AG10803 (cell line): ENCODE measurements at regions not wholly inside any gene's neighbourhood (a gene's known extent, or its start where the extent isn't known, plus 50 kb on each side); places are given as distances from the start of the nearest gene placed in this dataset.

ENCODE experiments used
- DNase-seq: peaks from one replicate; pipeline ENCODE4 v3.0.0; 2010; ENCODE audit warnings: low read depth
- H3K4me3 ChIP-seq: 2 replicates; pipeline ENCODE4 v1.5.1; 2011; ENCODE audit warnings: mild to moderate bottlenecking, low read length, control low read depth
- CTCF ChIP-seq: conservative IDR thresholded peaks from 2 replicates; pipeline ENCODE4 v1.5.1; 2011; ENCODE audit warnings: mild to moderate bottlenecking, low read length, control low read depth, inconsistent platforms

GRCh38 chr4:163582703-163583102 is 88.2 kb downstream of the TMA16 start:
- DNase-seq = no peak
- no peak for TF ChIP-seq CTCF
- H3K4me3 ChIP-seq = no peak overlapping the region

- DNase-seq = no peak
- H3K4me3 ChIP-seq = no peak overlapping the region
- no peak for TF ChIP-seq CTCF
These were observed 93.4 kb downstream of the TMA16 start for GRCh38 chr4:163587867-163588266.

- no peak for DNase-seq
- no peak overlapping the region for H3K4me3 ChIP-seq
- TF ChIP-seq CTCF = no peak
These were observed 94.0 kb downstream of the TMA16 start for GRCh38 chr4:163588532-163588931.

- no peak overlapping the region for H3K4me3 ChIP-seq
- DNase-seq = no peak
- no peak for TF ChIP-seq CTCF
These were observed 95.6 kb downstream of the TMA16 start for GRCh38 chr4:163590103-163590502.

GRCh38 chr4:163590619-163591264 is 96.3 kb downstream of the TMA16 start:
- no peak for TF ChIP-seq CTCF
- no peak overlapping the region for H3K4me3 ChIP-seq
- no peak for DNase-seq

GRCh38 chr4:163591614-163592020 is 97.1 kb downstream of the TMA16 start:
- TF ChIP-seq CTCF = no peak
- H3K4me3 ChIP-seq = no peak overlapping the region
- no peak for DNase-seq

GRCh38 chr4:163592212-163592611 is 97.7 kb downstream of the TMA16 start:
- no peak overlapping the region for H3K4me3 ChIP-seq
- no peak for TF ChIP-seq CTCF
- DNase-seq = no peak
